GM12872 (cell line): ENCODE measurements at regions not wholly inside any gene's neighbourhood (a gene's known extent, or its start where the extent isn't known, plus 50 kb on each side); places are given as distances from the start of the nearest gene placed in this dataset.

Experiments used
- TF ChIP-seq, protein P1 (sequence below): IDR thresholded peaks from 3 replicates; pipeline ENCODE4 v1.5.1; 2011; ENCODE audit warnings: low read depth, mild to moderate bottlenecking, low read length, moderate library complexity; ENCODE audit not compliant: insufficient read depth

- TF ChIP-seq, protein P1, sequence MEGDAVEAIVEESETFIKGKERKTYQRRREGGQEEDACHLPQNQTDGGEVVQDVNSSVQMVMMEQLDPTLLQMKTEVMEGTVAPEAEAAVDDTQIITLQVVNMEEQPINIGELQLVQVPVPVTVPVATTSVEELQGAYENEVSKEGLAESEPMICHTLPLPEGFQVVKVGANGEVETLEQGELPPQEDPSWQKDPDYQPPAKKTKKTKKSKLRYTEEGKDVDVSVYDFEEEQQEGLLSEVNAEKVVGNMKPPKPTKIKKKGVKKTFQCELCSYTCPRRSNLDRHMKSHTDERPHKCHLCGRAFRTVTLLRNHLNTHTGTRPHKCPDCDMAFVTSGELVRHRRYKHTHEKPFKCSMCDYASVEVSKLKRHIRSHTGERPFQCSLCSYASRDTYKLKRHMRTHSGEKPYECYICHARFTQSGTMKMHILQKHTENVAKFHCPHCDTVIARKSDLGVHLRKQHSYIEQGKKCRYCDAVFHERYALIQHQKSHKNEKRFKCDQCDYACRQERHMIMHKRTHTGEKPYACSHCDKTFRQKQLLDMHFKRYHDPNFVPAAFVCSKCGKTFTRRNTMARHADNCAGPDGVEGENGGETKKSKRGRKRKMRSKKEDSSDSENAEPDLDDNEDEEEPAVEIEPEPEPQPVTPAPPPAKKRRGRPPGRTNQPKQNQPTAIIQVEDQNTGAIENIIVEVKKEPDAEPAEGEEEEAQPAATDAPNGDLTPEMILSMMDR, result no peak
These were observed 613.9 kb downstream of the TBC1D4 start for GRCh38 chr13:74868049-74868448.

- TF ChIP-seq, protein P1, result no peak
These were observed 614.5 kb downstream of the TBC1D4 start for GRCh38 chr13:74867460-74867859.

DNA sequence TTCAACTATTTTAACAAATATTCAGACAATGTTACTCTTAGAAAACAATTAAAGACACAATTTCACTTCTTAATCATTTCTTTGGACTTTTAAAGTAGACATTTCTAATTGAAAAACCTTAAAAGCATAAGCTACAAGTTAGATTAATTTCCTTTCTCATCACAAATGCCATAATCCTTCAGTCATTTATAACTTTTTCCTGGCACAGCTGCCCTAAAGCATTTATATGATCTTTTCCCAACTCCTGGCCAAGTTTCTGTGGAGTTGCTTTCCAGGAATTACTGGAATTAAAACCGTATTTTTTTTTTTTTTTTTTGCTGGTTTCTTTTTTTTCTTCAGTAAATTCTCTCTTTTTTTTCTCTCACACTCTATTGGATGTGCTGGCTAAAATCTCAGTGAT, 615.9 kb downstream of the TBC1D4 start:
- TF ChIP-seq, protein P1, result no peak

- TF ChIP-seq, protein P1, result no peak
These were observed 616.3 kb downstream of the TBC1D4 start for GRCh38 chr13:74865656-74866055.

DNA sequence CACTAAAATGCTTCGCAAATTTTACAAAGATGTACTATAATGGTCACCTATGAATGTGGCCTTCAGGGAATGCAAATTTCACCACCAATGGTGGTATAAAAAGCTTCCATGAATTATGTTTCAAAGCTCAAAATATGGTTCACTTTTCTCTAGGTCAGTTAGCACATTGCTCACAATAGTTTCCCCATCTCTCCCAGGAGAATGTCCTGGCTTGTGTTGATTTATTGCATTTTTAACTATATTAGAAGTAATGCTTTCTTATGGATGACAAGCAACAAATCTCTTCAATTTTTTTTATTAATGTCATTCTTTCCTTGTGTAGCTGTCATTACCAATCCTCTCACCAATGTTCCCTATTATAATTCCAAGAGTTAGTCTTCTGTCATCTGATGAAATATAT, 621.2 kb downstream of the TBC1D4 start:
- TF ChIP-seq, protein P1, result no peak

GRCh38 chr13:74850893-74851292, 631.1 kb downstream of the TBC1D4 start:
- TF ChIP-seq, protein P1, result no peak

GRCh38 chr13:74847966-74848365, 634.0 kb downstream of the TBC1D4 start:
- TF ChIP-seq, protein P1, result no peak

- TF ChIP-seq, protein P1, result no peak
These were observed 636.2 kb downstream of the TBC1D4 start for GRCh38 chr13:74845806-74846205.
